GM12874 (cell line): ENCODE measurements at regions not wholly inside any gene's neighbourhood (a gene's known extent, or its start where the extent isn't known, plus 50 kb on each side); places are given as distances from the start of the nearest gene placed in this dataset.

Source experiments
- TF ChIP-seq, protein P1 (sequence below): IDR thresholded peaks from 2 replicates; pipeline ENCODE4 v1.5.1; 2011; ENCODE audit warnings: low read depth, mild to moderate bottlenecking, control low read depth, low read length, moderate library complexity; ENCODE audit not compliant: insufficient read depth

DNA sequence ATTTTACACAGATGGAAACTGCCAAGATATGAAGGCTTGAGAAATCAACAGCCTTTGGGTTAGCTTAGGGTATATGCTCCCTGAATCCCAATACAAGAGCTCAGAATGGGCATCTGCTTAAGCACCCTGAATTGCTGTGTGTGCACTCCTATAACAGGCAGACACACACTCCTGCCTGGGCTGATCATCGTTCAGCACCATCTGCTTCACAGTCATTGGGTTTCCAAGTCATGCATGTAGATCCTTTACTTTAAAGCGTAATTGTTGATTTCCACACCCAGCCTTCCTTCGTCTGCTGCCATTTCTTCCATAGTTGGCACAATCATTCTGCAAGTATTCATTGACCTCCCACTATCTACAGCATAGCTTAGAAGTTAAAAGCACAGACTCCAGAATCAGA is 263.5 kb downstream of the CBLN4 start:
- TF ChIP-seq, protein P1, sequence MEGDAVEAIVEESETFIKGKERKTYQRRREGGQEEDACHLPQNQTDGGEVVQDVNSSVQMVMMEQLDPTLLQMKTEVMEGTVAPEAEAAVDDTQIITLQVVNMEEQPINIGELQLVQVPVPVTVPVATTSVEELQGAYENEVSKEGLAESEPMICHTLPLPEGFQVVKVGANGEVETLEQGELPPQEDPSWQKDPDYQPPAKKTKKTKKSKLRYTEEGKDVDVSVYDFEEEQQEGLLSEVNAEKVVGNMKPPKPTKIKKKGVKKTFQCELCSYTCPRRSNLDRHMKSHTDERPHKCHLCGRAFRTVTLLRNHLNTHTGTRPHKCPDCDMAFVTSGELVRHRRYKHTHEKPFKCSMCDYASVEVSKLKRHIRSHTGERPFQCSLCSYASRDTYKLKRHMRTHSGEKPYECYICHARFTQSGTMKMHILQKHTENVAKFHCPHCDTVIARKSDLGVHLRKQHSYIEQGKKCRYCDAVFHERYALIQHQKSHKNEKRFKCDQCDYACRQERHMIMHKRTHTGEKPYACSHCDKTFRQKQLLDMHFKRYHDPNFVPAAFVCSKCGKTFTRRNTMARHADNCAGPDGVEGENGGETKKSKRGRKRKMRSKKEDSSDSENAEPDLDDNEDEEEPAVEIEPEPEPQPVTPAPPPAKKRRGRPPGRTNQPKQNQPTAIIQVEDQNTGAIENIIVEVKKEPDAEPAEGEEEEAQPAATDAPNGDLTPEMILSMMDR: no peak

DNA sequence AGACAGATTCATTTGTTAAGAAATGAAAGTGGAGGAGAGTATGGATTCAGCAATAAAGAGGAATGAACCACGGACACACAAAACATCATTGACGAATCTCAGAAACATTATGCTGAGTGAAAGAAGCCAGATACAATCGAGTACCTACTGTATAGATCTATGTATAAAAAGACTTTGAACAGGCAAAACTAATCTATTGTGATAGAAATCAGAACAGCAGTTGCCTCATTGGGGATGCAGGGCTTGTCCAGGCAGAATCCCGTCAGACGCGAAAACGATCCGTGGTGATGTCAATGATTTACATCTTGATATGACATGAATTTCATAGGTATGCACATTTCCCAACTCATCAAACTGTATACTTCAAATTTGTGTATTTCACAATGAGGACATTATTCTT is 265.2 kb downstream of the CBLN4 start:
- TF ChIP-seq, protein P1: no peak

- TF ChIP-seq, protein P1: no peak
Observed at GRCh38 chr20:55730321-55730720, 275.0 kb downstream of the CBLN4 start.

DNA sequence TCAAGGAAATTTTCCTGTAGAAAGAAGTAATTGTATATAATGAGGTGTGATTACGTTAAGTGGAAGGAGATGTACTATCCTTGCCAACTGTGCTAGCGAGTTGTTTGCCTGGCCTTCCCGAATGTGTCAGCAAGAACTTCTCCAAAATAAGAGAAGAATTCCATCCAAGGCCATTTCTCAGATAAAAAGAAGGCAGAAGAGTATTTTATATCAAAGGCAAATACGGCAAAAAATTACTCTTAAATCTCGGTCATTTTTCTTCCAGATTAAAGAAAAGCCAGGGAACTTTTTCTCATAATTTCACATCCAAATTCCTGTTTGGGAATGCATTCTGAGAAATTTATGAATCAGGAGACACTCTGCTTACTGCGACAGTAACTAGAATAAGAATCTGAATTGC is 290.6 kb downstream of the CBLN4 start:
- TF ChIP-seq, protein P1: no peak

DNA sequence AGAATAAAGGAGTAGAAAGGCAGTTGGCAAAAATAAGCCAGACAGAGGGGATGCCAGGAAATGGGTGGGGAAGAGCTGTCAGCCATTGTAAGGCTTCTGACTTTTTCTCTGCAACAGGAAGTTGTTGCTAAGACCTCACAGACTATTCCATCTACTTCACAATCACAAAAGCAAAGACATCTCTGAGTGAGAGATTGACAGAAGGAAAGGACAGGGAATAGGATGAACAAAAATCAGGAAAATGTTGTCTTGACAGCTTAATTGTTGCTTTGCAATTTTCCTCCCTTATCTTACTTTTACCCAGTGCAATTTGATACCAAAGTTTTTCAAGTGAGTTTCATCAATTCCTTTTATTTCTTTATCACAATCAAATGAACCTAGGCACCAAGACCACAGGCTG is 291.2 kb downstream of the CBLN4 start:
- TF ChIP-seq, protein P1: no peak

- TF ChIP-seq, protein P1: no peak
Observed at GRCh38 chr20:55704458-55704857, 300.9 kb downstream of the CBLN4 start.

DNA sequence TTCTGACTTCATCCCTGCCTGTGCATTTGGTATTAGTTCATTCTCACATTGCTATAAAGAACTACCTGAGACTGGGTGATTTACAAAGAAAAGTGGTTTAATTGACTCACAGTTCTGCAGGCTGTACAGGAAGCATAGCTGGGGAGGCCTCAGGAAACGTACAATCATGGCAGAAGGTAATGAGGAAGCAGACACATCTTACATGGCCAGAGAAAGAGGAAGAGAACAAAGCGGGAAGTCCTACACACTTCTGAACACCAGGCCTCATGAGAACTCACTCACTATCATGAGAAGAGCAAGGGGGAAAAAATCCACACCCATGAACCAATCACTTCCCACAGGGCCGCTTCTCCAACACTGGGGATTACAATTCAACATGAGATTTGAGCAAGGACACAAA is 303.9 kb downstream of the CBLN4 start:
- TF ChIP-seq, protein P1: no peak

- TF ChIP-seq, protein P1: no peak
Observed at GRCh38 chr20:55696520-55696919, 308.8 kb downstream of the CBLN4 start.
